K562 (cell line): ENCODE measurements at regions not wholly inside any gene's neighbourhood (a gene's known extent, or its start where the extent isn't known, plus 50 kb on each side); places are given as distances from the start of the nearest gene placed in this dataset.

Experiments used
- ATAC-seq: fragments of 200-7000 bp; cut with Tn5 transposase; 3 replicates; pipeline ENCODE4 v1.9.1; 2020; ENCODE audit warnings: moderate library complexity
- BruUV-seq: library from RNA; stranded (reverse); fragments of 400-500 nt; replicated peaks from 2 replicates; lab custom pipeline; 2021; lab: Mats Ljungman, UMichigan
- CTCF ChIA-PET: fragments of 300-600 bp; formaldehyde crosslinking; extraction: SDS; loops from one replicate; lab custom pipeline; 2021; ENCODE audit warnings: low intra/inter-chr PET ratio; lab: Yijun Ruan, JAX
- POLR2A ChIA-PET: fragments of 300-600, 350-650 bp; sonication (Branson Sonifier 250); formaldehyde crosslinking; extraction: SDS; loops from one replicate; lab custom pipeline; 2021; ENCODE audit warnings: antibody characterized with exemption, inconsistent platforms; lab: Yijun Ruan, JAX
- DNase-seq, 4 experiments: peaks; one replicate each; pipeline versions ENCODE4 v3.0.0 to v3.0.0-alpha.2; 2011 to 2018; ENCODE audit warnings: low spot score in 3 of 4, mixed read lengths in 3 of 4; ENCODE audit errors: extremely low read depth in 1 of 4
- FAIRE-seq: peaks from 2 replicates; lab custom pipeline; 2011; peaks lifted over from hg19 to GRCh38; lab: Jason Lieb, UNC
- H2AFZ ChIP-seq: 2 replicates; pipeline ENCODE4 v1.6.0; 2011; ENCODE audit warnings: low read depth, low read length, control low read depth, inconsistent platforms
- H3K27ac ChIP-seq: fragments of 200-600 bp; 3 replicates; pipeline ENCODE4 v1.8.0; 2011; ENCODE audit warnings: low read depth, mild to moderate bottlenecking, control low read depth, inconsistent platforms, low read length, moderate library complexity, mixed read lengths; ENCODE audit errors: extremely low read depth
- H3K27me3 ChIP-seq, 2 experiments: fragments of 300-600 bp in 1 of 2; 2 replicates in 1 of 2; 3 replicates in 1 of 2; pipeline versions ENCODE4 v1.6.0 to v1.8.0; 2011; ENCODE audit warnings: inconsistent platforms in 2 of 2, low read length in 2 of 2, mild to moderate bottlenecking in 1 of 2, mixed read lengths in 1 of 2, moderate library complexity in 1 of 2; ENCODE audit not compliant: control insufficient read depth in 2 of 2, insufficient read depth in 2 of 2
- H3K36me3 ChIP-seq: fragments of 300-600 bp; 3 replicates; pipeline ENCODE4 v1.8.0; 2011; ENCODE audit warnings: mild to moderate bottlenecking, low read length, inconsistent platforms; ENCODE audit not compliant: control insufficient read depth, insufficient read depth
- H3K4me1 ChIP-seq, 2 experiments: fragments of 200-600 bp in 1 of 2; replicated peaks in 1 of 2; 2 replicates in 1 of 2; 3 replicates in 1 of 2; pipeline versions ENCODE4 v1.5.1 to v1.8.0; 2011; ENCODE audit warnings: inconsistent platforms in 2 of 2, low read length in 2 of 2, mild to moderate bottlenecking in 1 of 2, mixed read lengths in 1 of 2, moderate library complexity in 1 of 2; ENCODE audit not compliant: control insufficient read depth in 2 of 2, insufficient read depth in 2 of 2
- H3K4me2 ChIP-seq: 2 replicates; pipeline ENCODE4 v1.6.1; 2011; ENCODE audit warnings: low read length, control low read depth, inconsistent platforms, mixed read lengths; ENCODE audit not compliant: insufficient read depth
- H3K4me3 ChIP-seq: fragments of 200-600 bp; sonication (generic), shearing (Covaris generic); 2 replicates; pipeline ENCODE4 v1.5.1; 2016; ENCODE audit warnings: control low read depth, inconsistent platforms
- H3K79me2 ChIP-seq: fragments of 200-600 bp; 3 replicates; pipeline ENCODE4 v1.8.0; 2011; ENCODE audit warnings: low read length, inconsistent platforms; ENCODE audit not compliant: control insufficient read depth, insufficient read depth
- H3K9ac ChIP-seq, 2 experiments: 2 replicates each; pipeline versions ENCODE4 v1.6.0 to v1.6.1; 2011; ENCODE audit warnings: low read depth in 2 of 2, low read length in 2 of 2, control low read depth in 1 of 2, inconsistent platforms in 1 of 2, mild to moderate bottlenecking in 1 of 2, mixed read lengths in 1 of 2; ENCODE audit not compliant: insufficient read depth in 1 of 2
- H3K9me1 ChIP-seq: one replicate; pipeline ENCODE4 v1.6.0; 2011; ENCODE audit warnings: inconsistent platforms, mild to moderate bottlenecking, low read length, moderate library complexity; ENCODE audit not compliant: control insufficient read depth, insufficient read depth
- H3K9me3 ChIP-seq: replicated peaks from 2 replicates; pipeline ENCODE4 v1.5.1; 2011; ENCODE audit warnings: low read depth, low read length, inconsistent platforms; ENCODE audit not compliant: control insufficient read depth, insufficient read depth
- H4K20me1 ChIP-seq: replicated peaks from 2 replicates; pipeline ENCODE4 v1.6.1; 2011; ENCODE audit warnings: low read length, inconsistent platforms, mixed read lengths; ENCODE audit not compliant: control insufficient read depth, insufficient read depth
- CCNT2 ChIP-seq: IDR thresholded peaks from 2 replicates; pipeline ENCODE4 v1.6.1; 2011; ENCODE audit warnings: borderline replicate concordance, low read depth, mild to moderate bottlenecking, moderate library complexity, mixed read lengths, low read length; ENCODE audit not compliant: insufficient read length; ENCODE audit errors: extremely low read depth
- COPS2 ChIP-seq: fragments of 450-650 bp; conservative IDR thresholded peaks from 2 replicates; pipeline ENCODE4 v1.6.1; 2016; ENCODE audit warnings: mild to moderate bottlenecking, moderate library complexity
- CREM ChIP-seq: IDR thresholded peaks from 2 replicates; pipeline ENCODE4 v1.6.1; 2014; ENCODE audit warnings: antibody characterized with exemption, low read depth
- GATAD2B ChIP-seq: fragments of 450-650 bp; IDR thresholded peaks from 2 replicates; pipeline ENCODE4 v1.6.1; 2017; ENCODE audit warnings: mild to moderate bottlenecking, borderline replicate concordance
- HNRNPH1 ChIP-seq: fragments of 200-400 bp; formaldehyde crosslinking; optimal IDR thresholded peaks from 2 replicates; pipeline ENCODE3; 2017; ENCODE audit warnings: low read depth, mild to moderate bottlenecking, low read length, moderate library complexity
- MNT ChIP-seq, 2 experiments: fragments of 450-650 bp; conservative IDR thresholded peaks; 2 replicates each; pipeline ENCODE4 v1.6.1; 2017; ENCODE audit warnings: mild to moderate bottlenecking in 2 of 2, moderate library complexity in 2 of 2
- NRF1 ChIP-seq, 2 experiments: fragments of 450-650 bp; IDR thresholded peaks in 1 of 2; conservative IDR thresholded peaks in 1 of 2; 2 replicates each; pipeline ENCODE4 v1.6.1; 2014; ENCODE audit warnings: mild to moderate bottlenecking in 2 of 2
- RCOR1 ChIP-seq, 2 experiments: IDR thresholded peaks; 2 replicates each; pipeline ENCODE4 v1.6.1; 2012; ENCODE audit warnings: low read depth in 2 of 2, low read length in 2 of 2, borderline replicate concordance in 1 of 2, improper control_type of control experiment in 1 of 2
- TEAD1 ChIP-seq, 2 experiments: fragments of 450-650 bp in 1 of 2; sonication (generic) in 1 of 2; formaldehyde crosslinking; IDR thresholded peaks; 2 replicates each; pipeline versions ENCODE4 v1.4.0 to v1.8.0; 2020 to 2022; ENCODE audit warnings: mild to moderate bottlenecking in 2 of 2, missing genetic modification reagents in 1 of 2
- TEAD2 ChIP-seq: fragments of 450-650 bp; IDR thresholded peaks from 2 replicates; pipeline ENCODE4 v1.6.1; 2016; ENCODE audit warnings: missing genetic modification characterization, control low read depth, missing compliant biosample characterization
- ZNF143 ChIP-seq: sonication (generic); formaldehyde crosslinking; IDR thresholded peaks from 2 replicates; pipeline ENCODE4 v1.9.0; 2022; ENCODE audit warnings: mild to moderate bottlenecking, missing genetic modification reagents
- ZNF184 ChIP-seq: sonication (generic); formaldehyde crosslinking; IDR thresholded peaks from 2 replicates; pipeline ENCODE4 v1.5.0; 2020; ENCODE audit warnings: missing genetic modification reagents
- ZNF586 ChIP-seq: fragments of 450-650 bp; formaldehyde crosslinking; conservative IDR thresholded peaks from 2 replicates; pipeline ENCODE4 v1.4.0; 2020; ENCODE audit warnings: mild to moderate bottlenecking, moderate library complexity
- ZNF707 ChIP-seq: fragments of 250-450 bp; sonication (Bioruptor Pico); conservative IDR thresholded peaks from 2 replicates; pipeline ENCODE4 v1.8.0; 2022; ENCODE audit warnings: inconsistent platforms, mild to moderate bottlenecking, moderate library complexity
- WGBS: fragments of 100-300 bp; shearing (Covaris generic); methylation state at CpG from one replicate; pipeline ENCODE4 v1.1.6; 2016; ENCODE audit warnings: low coverage, mixed read lengths; ENCODE audit not compliant: insufficient coverage; ENCODE audit errors: missing lambda C conversion rate; 5-methylcytosine and 5-hydroxymethylcytosine counted together
- in situ Hi-C: fragments of 300-500 bp; cut with MboI; formaldehyde crosslinking; loops from 4 replicates; pipeline ENCODE4 v1.15.0; 2018; ENCODE audit warnings: inconsistent platforms, mixed read lengths
- intact Hi-C: fragments of 100-400 bp; cut with micrococcal nuclease; formaldehyde crosslinking; loops from 2 replicates; pipeline ENCODE4 v1.14.2; 2022
- TF ChIP-seq, protein P1 (sequence below): sonication (generic); formaldehyde crosslinking; IDR thresholded peaks from 2 replicates; pipeline ENCODE4 v1.8.1; 2023; ENCODE audit warnings: mild to moderate bottlenecking, missing genetic modification reagents

DNA sequence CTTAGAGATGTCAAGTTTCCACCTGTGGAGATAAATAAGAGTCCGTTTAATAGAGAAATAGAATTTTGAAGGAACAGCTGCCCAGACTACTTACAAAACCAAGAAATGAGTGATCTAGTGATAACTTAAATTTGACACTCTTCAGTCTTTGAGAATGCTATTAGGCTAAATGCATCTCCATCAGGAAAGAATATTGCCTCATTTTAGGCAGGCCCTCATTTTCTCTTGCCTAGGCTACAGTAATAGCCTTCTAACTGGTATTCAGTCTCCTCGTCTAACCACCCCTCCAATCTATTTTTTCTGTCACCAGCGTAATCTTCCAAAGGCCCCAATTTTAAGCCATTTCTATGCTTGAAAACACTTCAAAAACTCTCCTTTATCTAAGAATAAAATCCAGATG is 537.8 kb upstream of the CA10 start:
- POLR2A ChIA-PET = no interaction called here

More for the DNA sequence above, 537.8 kb upstream of the CA10 start:
- Histone ChIP-seq H3K4me2 (no peak overlapping the region), H3K9me1 (no peaks in the 10 kb centered on the region), H3K27me3 (no peaks in the 10 kb centered on the region), H3K4me1 (no peaks in the 10 kb centered on the region), H3K27ac (no peak overlapping the region), H4K20me1 (no peaks in the 10 kb centered on the region), H3K36me3 (no peaks in the 10 kb centered on the region), H2AFZ (no peak overlapping the region), H3K4me3 (no peak overlapping the region), H3K9me3 (no peaks in the 10 kb centered on the region), H3K9ac (no peak overlapping the region)
- 0% methylated on average over 3 of the region's 3 CpGs for WGBS
- CTCF ChIA-PET = no interaction called here
- DNase-seq = no peak
- no TSS peak for BruUV-seq
- in situ Hi-C loops = no loop called here
- no peak for ATAC-seq
- TF ChIP-seq CCNT2 (no peak), TEAD2 (tag) (no peak), TEAD1 (CRISPR knock-in tag; IDR thresholded peaks at IDR 0.05) (no peak), HNRNPH1 (no peak), ZNF143 (CRISPR knock-in tag) (no peak), ZNF707 (CRISPR knock-in tag) (no peak), GATAD2B (no peak), CREM (no peak), COPS2 (no peak), NRF1 (conservative IDR thresholded peaks at IDR 0.05 in 1 of 2, IDR thresholded peaks at IDR 0.05 in 1 of 2) (no peak), ZNF184 (CRISPR knock-in tag) (no peak), MNT (conservative IDR thresholded peaks at IDR 0.05) (no peak), ZNF586 (CRISPR knock-in tag) (no peak), RCOR1 (IDR thresholded peaks at IDR 0.05; ENCODE audit: borderline replicate concordance in 1 of 2, low read depth in 2 of 2, low read length in 2 of 2) (no peak)
- TF ChIP-seq, protein P1, sequence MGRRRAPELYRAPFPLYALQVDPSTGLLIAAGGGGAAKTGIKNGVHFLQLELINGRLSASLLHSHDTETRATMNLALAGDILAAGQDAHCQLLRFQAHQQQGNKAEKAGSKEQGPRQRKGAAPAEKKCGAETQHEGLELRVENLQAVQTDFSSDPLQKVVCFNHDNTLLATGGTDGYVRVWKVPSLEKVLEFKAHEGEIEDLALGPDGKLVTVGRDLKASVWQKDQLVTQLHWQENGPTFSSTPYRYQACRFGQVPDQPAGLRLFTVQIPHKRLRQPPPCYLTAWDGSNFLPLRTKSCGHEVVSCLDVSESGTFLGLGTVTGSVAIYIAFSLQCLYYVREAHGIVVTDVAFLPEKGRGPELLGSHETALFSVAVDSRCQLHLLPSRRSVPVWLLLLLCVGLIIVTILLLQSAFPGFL (CRISPR knock-in tag) = no peak
- TF ChIP-seq, all 486 proteins: peak for 0
- intact Hi-C loops = no loop called here
- FAIRE-seq = no peak
- no peaks in the 10 kb centered on the region for H3K79me2 ChIP-seq
